Right atrium auricular region (tissue), 2 donors: ENCODE measurements at regions not wholly inside any gene's neighbourhood (a gene's known extent, or its start where the extent isn't known, plus 50 kb on each side); places are given as distances from the start of the nearest gene placed in this dataset.

Experiments
- DNase-seq: peaks from one replicate; pipeline ENCODE4 v3.0.0-alpha.2; 2019; ENCODE audit warnings: low spot score
- H3K27ac ChIP-seq, 2 donors: fragments of 200-600 bp; sonication (generic); 1 replicate in 1 of 2; 2 replicates in 1 of 2; pipeline ENCODE4 v1.5.1; 2016 to 2019
- H3K27me3 ChIP-seq, 2 donors: fragments of 200-600 bp; sonication (generic); one replicate each; pipeline versions ENCODE4 v1.5.1 to v1.6.0; 2017 to 2019
- H3K36me3 ChIP-seq: fragments of 200-600 bp; sonication (generic); one replicate; pipeline ENCODE4 v1.5.1; 2016
- H3K4me1 ChIP-seq, 2 donors: fragments of 200-600 bp; sonication (generic); one replicate each; pipeline versions ENCODE4 v1.5.1 to v1.6.0; 2017 to 2019
- H3K4me3 ChIP-seq, 2 donors: fragments of 200-600 bp; sonication (generic); 1 replicate in 1 of 2; 2 replicates in 1 of 2; pipeline ENCODE4 v1.5.1; 2017 to 2019; ENCODE audit warnings: mild to moderate bottlenecking in 1 of 2, moderate library complexity in 1 of 2
- H3K9me3 ChIP-seq, 2 donors: fragments of 200-600 bp; sonication (generic); one replicate each; pipeline ENCODE4 v1.5.1; 2019
- TF ChIP-seq, protein P1 (sequence below), 2 donors: fragments of 200-600 bp; sonication (generic); IDR thresholded peaks; one replicate each; pipeline ENCODE4 v1.5.1; 2019; ENCODE audit warnings: antibody characterized with exemption in 2 of 2

DNA sequence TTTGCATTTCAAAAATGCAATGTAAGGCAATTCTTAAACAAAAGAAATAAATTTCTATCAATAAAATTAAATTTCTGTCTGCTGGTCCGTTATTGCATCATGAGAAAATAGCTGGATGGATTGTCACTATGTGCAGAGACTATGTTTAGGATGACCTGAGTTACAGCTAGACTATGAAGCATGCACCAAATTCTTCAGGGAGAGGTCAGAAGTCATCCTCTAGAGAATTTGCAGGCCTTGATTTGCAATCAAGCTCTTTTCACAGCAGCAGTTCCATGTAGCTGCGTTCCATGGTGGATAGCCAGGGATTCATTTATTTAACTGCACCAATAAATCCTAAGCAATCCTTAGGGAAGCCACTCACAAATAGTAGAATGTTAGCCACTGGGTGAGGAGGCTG is 253.7 kb downstream of the MSRB3 start:
- no peak for DNase-seq
- Histone ChIP-seq H3K4me3 (no peak overlapping the region), H3K4me1 (no peaks in the 10 kb centered on the region), H3K9me3 (peaks cover 0 to 3% of the 10 kb centered on the region in 2 donors), H3K27ac (no peak overlapping the region), H3K27me3 (no peaks in the 10 kb centered on the region), H3K36me3 (no peaks in the 10 kb centered on the region)
- TF ChIP-seq, protein P1, sequence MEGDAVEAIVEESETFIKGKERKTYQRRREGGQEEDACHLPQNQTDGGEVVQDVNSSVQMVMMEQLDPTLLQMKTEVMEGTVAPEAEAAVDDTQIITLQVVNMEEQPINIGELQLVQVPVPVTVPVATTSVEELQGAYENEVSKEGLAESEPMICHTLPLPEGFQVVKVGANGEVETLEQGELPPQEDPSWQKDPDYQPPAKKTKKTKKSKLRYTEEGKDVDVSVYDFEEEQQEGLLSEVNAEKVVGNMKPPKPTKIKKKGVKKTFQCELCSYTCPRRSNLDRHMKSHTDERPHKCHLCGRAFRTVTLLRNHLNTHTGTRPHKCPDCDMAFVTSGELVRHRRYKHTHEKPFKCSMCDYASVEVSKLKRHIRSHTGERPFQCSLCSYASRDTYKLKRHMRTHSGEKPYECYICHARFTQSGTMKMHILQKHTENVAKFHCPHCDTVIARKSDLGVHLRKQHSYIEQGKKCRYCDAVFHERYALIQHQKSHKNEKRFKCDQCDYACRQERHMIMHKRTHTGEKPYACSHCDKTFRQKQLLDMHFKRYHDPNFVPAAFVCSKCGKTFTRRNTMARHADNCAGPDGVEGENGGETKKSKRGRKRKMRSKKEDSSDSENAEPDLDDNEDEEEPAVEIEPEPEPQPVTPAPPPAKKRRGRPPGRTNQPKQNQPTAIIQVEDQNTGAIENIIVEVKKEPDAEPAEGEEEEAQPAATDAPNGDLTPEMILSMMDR (IDR thresholded peaks at IDR 0.05): no peak

GRCh38 chr12:65532764-65533163 is 254.3 kb downstream of the MSRB3 start:
- no peaks in the 10 kb centered on the region for H3K4me1 ChIP-seq
- H3K27ac ChIP-seq: no peak overlapping the region
- no peak overlapping the region for H3K4me3 ChIP-seq
- no peak for DNase-seq
- peaks cover 0 to 3% of the 10 kb centered on the region in 2 donors for H3K9me3 ChIP-seq
- no peaks in the 10 kb centered on the region for H3K36me3 ChIP-seq
- TF ChIP-seq, protein P1 (IDR thresholded peaks at IDR 0.05): no peak
- no peaks in the 10 kb centered on the region for H3K27me3 ChIP-seq

- Histone ChIP-seq H3K27me3 (no peaks in the 10 kb centered on the region), H3K9me3 (no peaks in the 10 kb centered on the region), H3K27ac (no peak overlapping the region), H3K36me3 (no peaks in the 10 kb centered on the region), H3K4me3 (no peak overlapping the region), H3K4me1 (no peaks in the 10 kb centered on the region)
- DNase-seq: no peak
- TF ChIP-seq, protein P1 (IDR thresholded peaks at IDR 0.05): no peak
These were observed 254.8 kb downstream of the MSRB3 start for GRCh38 chr12:65533177-65533883.

- Histone ChIP-seq H3K27ac (no peak overlapping the region), H3K9me3 (peaks cover 0 to 2% of the 10 kb centered on the region in 2 donors), H3K4me1 (no peaks in the 10 kb centered on the region), H3K4me3 (no peak overlapping the region), H3K27me3 (no peaks in the 10 kb centered on the region), H3K36me3 (no peaks in the 10 kb centered on the region)
- TF ChIP-seq, protein P1 (IDR thresholded peaks at IDR 0.05): no peak
- DNase-seq: no peak
These were observed 255.9 kb downstream of the MSRB3 start for GRCh38 chr12:65534238-65534841.

GRCh38 chr12:65535946-65536345 is 257.5 kb downstream of the MSRB3 start:
- Histone ChIP-seq H3K4me3 (no peak overlapping the region), H3K9me3 (peaks cover 0 to 18% of the 10 kb centered on the region in 2 donors), H3K27ac (peak overlapping the region in 1 of 2 donors; percentile 45), H3K27me3 (no peaks in the 10 kb centered on the region), H3K4me1 (no peaks in the 10 kb centered on the region), H3K36me3 (no peaks in the 10 kb centered on the region)
- TF ChIP-seq, protein P1 (IDR thresholded peaks at IDR 0.05): no peak
- DNase-seq: no peak
